ENCODE measurements at regions not wholly inside any gene's neighbourhood (a gene's known extent, or its start where the extent isn't known, plus 50 kb on each side); places are given as distances from the start of the nearest gene placed in this dataset.

DNA sequence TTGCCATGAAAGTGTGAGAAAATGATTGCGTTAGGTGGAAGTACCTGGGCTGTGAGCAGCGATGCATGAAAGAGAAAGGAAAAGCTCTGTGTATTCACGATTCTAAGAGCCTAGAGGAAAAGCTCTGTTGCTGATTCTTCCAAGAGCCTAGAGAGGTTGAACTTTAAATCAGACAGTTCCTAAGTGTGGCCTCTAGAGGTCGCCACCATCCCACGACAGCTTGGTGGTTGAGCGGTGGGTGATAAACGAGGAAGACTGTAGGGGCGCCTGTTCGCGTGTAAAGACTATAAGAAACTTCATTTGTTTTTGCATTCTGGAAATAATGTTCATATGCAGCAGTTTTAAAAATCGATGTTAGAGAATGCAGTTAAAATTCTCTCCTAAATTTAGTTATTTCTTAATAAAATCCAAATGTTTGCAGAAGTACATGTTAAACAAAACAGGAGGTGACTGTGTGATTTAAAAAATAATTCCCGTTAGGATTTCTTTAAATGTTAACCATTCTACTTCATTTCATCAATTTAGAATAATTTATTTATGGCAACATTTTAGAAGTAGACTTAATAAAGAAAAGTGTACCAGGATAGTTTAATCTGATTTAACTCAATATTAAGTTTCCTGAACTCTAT lies 107.7 kb downstream of the TENT4A start:
- no peaks in the 10 kb centered on the region for H3K27me3 ChIP-seq (ENCODE audit: insufficient read depth, poor library complexity, severe bottlenecking)
- TF ChIP-seq, protein P1, sequence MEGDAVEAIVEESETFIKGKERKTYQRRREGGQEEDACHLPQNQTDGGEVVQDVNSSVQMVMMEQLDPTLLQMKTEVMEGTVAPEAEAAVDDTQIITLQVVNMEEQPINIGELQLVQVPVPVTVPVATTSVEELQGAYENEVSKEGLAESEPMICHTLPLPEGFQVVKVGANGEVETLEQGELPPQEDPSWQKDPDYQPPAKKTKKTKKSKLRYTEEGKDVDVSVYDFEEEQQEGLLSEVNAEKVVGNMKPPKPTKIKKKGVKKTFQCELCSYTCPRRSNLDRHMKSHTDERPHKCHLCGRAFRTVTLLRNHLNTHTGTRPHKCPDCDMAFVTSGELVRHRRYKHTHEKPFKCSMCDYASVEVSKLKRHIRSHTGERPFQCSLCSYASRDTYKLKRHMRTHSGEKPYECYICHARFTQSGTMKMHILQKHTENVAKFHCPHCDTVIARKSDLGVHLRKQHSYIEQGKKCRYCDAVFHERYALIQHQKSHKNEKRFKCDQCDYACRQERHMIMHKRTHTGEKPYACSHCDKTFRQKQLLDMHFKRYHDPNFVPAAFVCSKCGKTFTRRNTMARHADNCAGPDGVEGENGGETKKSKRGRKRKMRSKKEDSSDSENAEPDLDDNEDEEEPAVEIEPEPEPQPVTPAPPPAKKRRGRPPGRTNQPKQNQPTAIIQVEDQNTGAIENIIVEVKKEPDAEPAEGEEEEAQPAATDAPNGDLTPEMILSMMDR (IDR thresholded peaks at IDR 0.05; ENCODE audit: insufficient read depth, low read length), result peak; percentile 42
- TF ChIP-seq, protein P2, sequence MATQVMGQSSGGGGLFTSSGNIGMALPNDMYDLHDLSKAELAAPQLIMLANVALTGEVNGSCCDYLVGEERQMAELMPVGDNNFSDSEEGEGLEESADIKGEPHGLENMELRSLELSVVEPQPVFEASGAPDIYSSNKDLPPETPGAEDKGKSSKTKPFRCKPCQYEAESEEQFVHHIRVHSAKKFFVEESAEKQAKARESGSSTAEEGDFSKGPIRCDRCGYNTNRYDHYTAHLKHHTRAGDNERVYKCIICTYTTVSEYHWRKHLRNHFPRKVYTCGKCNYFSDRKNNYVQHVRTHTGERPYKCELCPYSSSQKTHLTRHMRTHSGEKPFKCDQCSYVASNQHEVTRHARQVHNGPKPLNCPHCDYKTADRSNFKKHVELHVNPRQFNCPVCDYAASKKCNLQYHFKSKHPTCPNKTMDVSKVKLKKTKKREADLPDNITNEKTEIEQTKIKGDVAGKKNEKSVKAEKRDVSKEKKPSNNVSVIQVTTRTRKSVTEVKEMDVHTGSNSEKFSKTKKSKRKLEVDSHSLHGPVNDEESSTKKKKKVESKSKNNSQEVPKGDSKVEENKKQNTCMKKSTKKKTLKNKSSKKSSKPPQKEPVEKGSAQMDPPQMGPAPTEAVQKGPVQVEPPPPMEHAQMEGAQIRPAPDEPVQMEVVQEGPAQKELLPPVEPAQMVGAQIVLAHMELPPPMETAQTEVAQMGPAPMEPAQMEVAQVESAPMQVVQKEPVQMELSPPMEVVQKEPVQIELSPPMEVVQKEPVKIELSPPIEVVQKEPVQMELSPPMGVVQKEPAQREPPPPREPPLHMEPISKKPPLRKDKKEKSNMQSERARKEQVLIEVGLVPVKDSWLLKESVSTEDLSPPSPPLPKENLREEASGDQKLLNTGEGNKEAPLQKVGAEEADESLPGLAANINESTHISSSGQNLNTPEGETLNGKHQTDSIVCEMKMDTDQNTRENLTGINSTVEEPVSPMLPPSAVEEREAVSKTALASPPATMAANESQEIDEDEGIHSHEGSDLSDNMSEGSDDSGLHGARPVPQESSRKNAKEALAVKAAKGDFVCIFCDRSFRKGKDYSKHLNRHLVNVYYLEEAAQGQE (IDR thresholded peaks at IDR 0.05; ENCODE audit: insufficient replicate concordance, low read depth), result no peak
- H3K4me3 ChIP-seq (replicated peaks; ENCODE audit: insufficient read depth, low read length), result no peak overlapping the region
- peak; percentile 24 to 50 for DNase-seq (ENCODE audit: low read depth in 1 of 2, low spot score in 1 of 2)
- no peak overlapping the region for H3K27ac ChIP-seq (replicated peaks)

DNA sequence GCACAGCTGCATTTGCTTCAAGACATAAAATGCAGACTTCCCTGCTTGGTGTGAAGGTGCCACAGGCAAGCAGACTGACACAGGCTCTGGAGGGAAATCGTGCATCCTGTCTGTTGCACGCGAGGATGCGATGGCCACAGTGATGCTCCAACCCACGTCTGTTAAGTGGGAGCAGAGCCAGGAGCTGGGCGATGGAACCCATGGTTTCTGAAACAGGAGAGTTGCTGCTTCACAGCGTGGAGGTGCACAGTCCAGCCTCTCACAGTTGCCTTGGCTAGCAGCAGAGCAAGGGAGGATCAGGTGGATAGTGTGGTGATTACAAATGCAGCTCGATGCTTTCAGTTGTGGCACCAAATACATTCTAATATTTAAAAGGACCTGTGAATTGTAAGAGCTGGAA lies 108.8 kb downstream of the TENT4A start:
- no peak for TF ChIP-seq POLR2AphosphoS5 (IDR thresholded peaks at IDR 0.05; ENCODE audit: low read depth)
- no peak for DNase-seq (ENCODE audit: low read depth in 1 of 2, low spot score in 1 of 2)
- Histone ChIP-seq H3K27ac (replicated peaks) (no peak overlapping the region), H3K4me3 (replicated peaks; ENCODE audit: insufficient read depth, low read length) (no peak overlapping the region), H3K27me3 (ENCODE audit: insufficient read depth, poor library complexity, severe bottlenecking) (no peaks in the 10 kb centered on the region)

DNA sequence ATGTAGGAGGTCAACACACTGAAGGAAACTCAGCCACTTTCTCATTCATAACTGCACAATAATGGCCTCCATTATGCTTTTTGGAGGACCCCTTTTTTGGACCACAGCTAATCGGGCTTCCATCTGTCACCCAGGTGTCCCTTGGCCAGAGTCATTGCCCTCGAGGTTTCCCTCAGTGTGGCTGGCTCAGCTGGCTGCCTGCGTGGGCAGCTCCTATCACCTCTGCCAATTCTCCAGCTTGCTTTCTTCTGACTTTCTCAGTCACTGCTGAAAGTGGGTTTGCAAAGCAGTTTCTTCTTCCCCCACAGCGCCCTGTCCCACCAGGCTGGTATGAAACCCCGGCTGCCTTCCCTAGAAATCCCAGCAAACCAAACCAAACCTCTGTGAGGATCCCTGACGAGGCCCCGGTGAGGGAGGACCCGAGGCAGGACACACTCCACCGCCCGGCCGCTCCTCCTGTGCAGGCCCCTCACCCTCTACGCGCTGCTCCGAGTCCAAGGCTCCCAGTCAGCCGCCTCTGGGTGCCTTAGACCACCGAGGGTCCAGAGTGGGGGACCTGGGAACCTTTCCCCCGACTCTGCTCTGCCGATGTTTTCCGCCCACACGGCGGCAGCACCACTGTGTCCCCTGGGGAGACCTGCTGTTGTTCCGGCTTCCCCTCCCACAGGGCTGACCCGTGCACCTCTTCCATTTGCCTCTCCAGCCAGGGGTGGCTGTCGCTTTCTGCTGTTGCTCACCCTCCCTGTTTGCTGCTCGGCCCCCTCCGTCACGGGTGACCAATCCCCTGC lies 109.5 kb downstream of the TENT4A start:
- DNase-seq (ENCODE audit: low read depth in 1 of 2, low spot score in 1 of 2), result no peak
- Histone ChIP-seq H3K4me3 (replicated peaks; ENCODE audit: insufficient read depth, low read length) (no peak overlapping the region), H3K27me3 (ENCODE audit: insufficient read depth, poor library complexity, severe bottlenecking) (no peaks in the 10 kb centered on the region), H3K27ac (replicated peaks) (no peak overlapping the region)
- TF ChIP-seq GABPA (IDR thresholded peaks at IDR 0.05; ENCODE audit: low read depth) (no peak), POLR2AphosphoS5 (IDR thresholded peaks at IDR 0.05; ENCODE audit: low read depth) (no peak), SPI1 (IDR thresholded peaks at IDR 0.05; ENCODE audit: borderline replicate concordance, low read depth) (no peak)
- TF ChIP-seq, protein P1 (IDR thresholded peaks at IDR 0.05; ENCODE audit: insufficient read depth, low read length), result no peak
- TF ChIP-seq, protein P2 (IDR thresholded peaks at IDR 0.05; ENCODE audit: insufficient replicate concordance, low read depth), result no peak

DNA sequence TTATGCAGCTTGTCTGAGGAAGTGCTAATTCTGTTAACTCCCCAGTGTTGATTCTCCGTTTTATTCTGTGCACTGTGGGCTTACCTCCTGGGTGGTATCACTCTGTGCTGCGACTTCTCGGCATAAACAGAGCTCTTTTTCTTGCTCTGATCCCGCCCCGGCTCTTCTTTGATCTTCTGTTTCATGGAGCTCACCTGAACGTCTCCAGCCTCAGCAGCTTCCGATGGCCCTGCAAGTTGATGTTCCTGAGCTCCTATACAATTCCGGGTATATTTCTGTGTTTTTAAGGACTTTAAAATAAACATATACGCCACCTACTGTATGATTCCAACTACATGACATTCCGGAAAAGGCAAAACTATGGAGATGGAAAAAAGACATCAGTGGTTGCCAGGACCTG lies 110.8 kb downstream of the TENT4A start:
- Histone ChIP-seq H3K27me3 (ENCODE audit: insufficient read depth, poor library complexity, severe bottlenecking) (peaks cover 2% of the 10 kb centered on the region), H3K27ac (replicated peaks) (no peak overlapping the region), H3K4me3 (replicated peaks; ENCODE audit: insufficient read depth, low read length) (no peak overlapping the region)
- no peak for DNase-seq (ENCODE audit: low read depth in 1 of 2, low spot score in 1 of 2)
- TF ChIP-seq SPI1 (IDR thresholded peaks at IDR 0.05; ENCODE audit: borderline replicate concordance, low read depth), result no peak
- TF ChIP-seq GABPA (IDR thresholded peaks at IDR 0.05; ENCODE audit: low read depth), result no peak
- TF ChIP-seq, protein P1 (IDR thresholded peaks at IDR 0.05; ENCODE audit: insufficient read depth, low read length), result no peak
- no peak for TF ChIP-seq POLR2AphosphoS5 (IDR thresholded peaks at IDR 0.05; ENCODE audit: low read depth)
- TF ChIP-seq, protein P2 (IDR thresholded peaks at IDR 0.05; ENCODE audit: insufficient replicate concordance, low read depth), result no peak
